GM12801 (cell line): ENCODE measurements at regions not wholly inside any gene's neighbourhood (a gene's known extent, or its start where the extent isn't known, plus 50 kb on each side); places are given as distances from the start of the nearest gene placed in this dataset.

Experiments
- CTCF ChIP-seq: IDR thresholded peaks from one replicate; pipeline ENCODE4 v1.5.1; 2011; ENCODE audit warnings: control low read depth; ENCODE audit not compliant: insufficient read length; ENCODE audit errors: extremely low read depth

- TF ChIP-seq CTCF, result no peak
Measured at GRCh38 chr11:38296211-38296776, 1698.3 kb upstream of the RAG2 start.

- no peak for TF ChIP-seq CTCF
Measured at GRCh38 chr11:38282718-38283117, 1684.7 kb upstream of the RAG2 start.

- TF ChIP-seq CTCF, result no peak
Measured at GRCh38 chr11:38278457-38279141, 1680.6 kb upstream of the RAG2 start.

GRCh38 chr11:38274031-38274430 is 1676.0 kb upstream of the RAG2 start:
- TF ChIP-seq CTCF, result no peak

GRCh38 chr11:38272376-38272775 is 1674.3 kb upstream of the RAG2 start:
- no peak for TF ChIP-seq CTCF

- no peak for TF ChIP-seq CTCF
Measured at GRCh38 chr11:38266691-38267090, 1668.7 kb upstream of the RAG2 start.

- TF ChIP-seq CTCF, result no peak
Measured at GRCh38 chr11:38256436-38256835, 1658.4 kb upstream of the RAG2 start.
